ENCODE measurements at regions not wholly inside any gene's neighbourhood (a gene's known extent, or its start where the extent isn't known, plus 50 kb on each side); places are given as distances from the start of the nearest gene placed in this dataset.

DNA sequence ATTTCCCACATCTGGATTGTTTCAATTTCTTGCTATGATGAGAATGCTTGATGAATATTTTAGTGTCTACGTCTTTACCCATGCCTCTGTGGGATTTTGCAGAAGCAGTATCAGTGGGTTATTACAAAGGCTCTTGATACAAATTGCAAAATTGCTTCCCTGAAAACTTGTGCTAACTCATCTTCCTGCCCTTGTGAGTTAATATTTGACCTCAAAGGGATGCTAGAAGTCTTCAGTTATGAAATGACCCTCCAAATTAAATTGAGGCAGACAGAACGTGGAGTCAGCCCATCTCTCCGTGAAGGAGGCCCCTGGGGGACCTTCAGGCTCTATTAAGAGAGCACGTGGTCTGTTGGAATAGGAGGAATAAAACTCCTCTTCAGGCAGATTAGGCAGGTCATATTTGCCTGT lies 239.2 kb upstream of the HS6ST1 start:
- H3K9me3 ChIP-seq (ENCODE audit: control insufficient read depth, insufficient read depth, low read length), result peaks cover 6% of the 10 kb centered on the region
- H3K27me3 ChIP-seq (ENCODE audit: control insufficient read depth, insufficient read depth, low read length), result no peaks in the 10 kb centered on the region
- ChIA-PET CTCF (no interaction called here), POLR2A (no interaction called here)
- TF ChIP-seq, protein P1, sequence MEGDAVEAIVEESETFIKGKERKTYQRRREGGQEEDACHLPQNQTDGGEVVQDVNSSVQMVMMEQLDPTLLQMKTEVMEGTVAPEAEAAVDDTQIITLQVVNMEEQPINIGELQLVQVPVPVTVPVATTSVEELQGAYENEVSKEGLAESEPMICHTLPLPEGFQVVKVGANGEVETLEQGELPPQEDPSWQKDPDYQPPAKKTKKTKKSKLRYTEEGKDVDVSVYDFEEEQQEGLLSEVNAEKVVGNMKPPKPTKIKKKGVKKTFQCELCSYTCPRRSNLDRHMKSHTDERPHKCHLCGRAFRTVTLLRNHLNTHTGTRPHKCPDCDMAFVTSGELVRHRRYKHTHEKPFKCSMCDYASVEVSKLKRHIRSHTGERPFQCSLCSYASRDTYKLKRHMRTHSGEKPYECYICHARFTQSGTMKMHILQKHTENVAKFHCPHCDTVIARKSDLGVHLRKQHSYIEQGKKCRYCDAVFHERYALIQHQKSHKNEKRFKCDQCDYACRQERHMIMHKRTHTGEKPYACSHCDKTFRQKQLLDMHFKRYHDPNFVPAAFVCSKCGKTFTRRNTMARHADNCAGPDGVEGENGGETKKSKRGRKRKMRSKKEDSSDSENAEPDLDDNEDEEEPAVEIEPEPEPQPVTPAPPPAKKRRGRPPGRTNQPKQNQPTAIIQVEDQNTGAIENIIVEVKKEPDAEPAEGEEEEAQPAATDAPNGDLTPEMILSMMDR (IDR thresholded peaks at IDR 0.05; ENCODE audit: low read depth, low read length), result no peak
- no peak for DNase-seq (ENCODE audit: low read depth, low spot score)
- no peak overlapping the region for H3K4me3 ChIP-seq (ENCODE audit: low read depth, low read length)
- no peak overlapping the region for H3K27ac ChIP-seq (ENCODE audit: low read depth, low read length)

DNA sequence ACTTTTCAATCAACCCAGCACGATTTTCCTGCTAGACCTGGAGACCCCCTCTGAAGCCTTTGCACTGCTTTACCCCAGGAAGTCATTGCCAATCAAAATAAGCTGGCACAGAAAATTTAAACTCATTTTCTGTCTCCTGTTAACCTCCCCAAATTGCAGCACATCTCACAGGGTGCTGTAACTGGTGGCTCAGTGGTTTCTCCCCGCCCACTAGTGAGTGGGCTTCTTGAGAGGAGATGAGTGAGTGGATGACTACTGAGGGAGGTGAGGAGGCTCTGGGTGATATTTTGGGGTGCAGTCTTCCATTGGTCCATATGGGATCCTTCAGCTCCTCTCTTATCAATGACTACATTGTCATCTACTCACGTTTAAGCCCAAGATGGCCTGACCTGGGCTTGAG lies 239.8 kb upstream of the HS6ST1 start:
- H3K4me3 ChIP-seq (ENCODE audit: low read depth, low read length), result no peak overlapping the region
- ChIA-PET POLR2A (no interaction called here), CTCF (no interaction called here)
- H3K9me3 ChIP-seq (ENCODE audit: control insufficient read depth, insufficient read depth, low read length), result peaks cover 6% of the 10 kb centered on the region
- H3K27me3 ChIP-seq (ENCODE audit: control insufficient read depth, insufficient read depth, low read length), result no peaks in the 10 kb centered on the region
- no peak overlapping the region for H3K27ac ChIP-seq (ENCODE audit: low read depth, low read length)
- no peak for DNase-seq (ENCODE audit: low read depth, low spot score)
- TF ChIP-seq, protein P1 (IDR thresholded peaks at IDR 0.05; ENCODE audit: low read depth, low read length), result no peak

DNA sequence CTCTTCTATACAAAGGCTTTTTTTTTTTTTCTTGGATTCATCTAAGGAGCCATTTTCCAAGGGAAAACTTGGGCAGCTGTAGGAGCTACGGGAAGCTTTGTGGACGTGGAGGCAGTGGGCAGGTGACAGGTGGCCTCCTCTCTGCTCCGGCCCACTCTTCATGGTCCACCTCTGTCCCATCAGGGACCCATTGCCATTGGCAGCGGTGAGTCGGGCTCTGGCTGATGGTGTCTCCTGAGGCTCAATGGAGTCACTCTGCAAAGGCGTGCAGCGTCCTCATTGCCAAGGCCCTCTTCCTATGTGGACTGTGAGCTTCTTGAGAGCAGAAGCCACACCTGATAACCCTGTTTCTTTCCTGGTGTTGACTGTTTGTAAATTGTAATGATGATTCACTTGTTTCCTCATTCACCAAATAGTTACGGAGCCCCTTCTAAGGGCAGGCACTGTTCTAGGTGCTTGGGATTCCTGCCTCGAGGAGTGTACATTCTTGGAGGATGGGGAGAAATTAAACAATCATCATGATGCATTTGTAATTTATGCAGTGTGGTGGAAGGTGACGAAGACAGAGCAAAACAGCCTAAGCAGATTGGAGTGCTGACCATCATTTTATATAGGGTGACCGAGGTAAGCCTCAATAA lies 240.3 kb upstream of the HS6ST1 start:
- Histone ChIP-seq H3K4me3 (ENCODE audit: low read depth, low read length) (no peak overlapping the region), H3K27me3 (ENCODE audit: control insufficient read depth, insufficient read depth, low read length) (no peaks in the 10 kb centered on the region), H3K27ac (ENCODE audit: low read depth, low read length) (no peak overlapping the region), H3K9me3 (ENCODE audit: control insufficient read depth, insufficient read depth, low read length) (peaks cover 5% of the 10 kb centered on the region)
- CTCF ChIA-PET, result no interaction called here
- TF ChIP-seq, protein P1 (IDR thresholded peaks at IDR 0.05; ENCODE audit: low read depth, low read length), result no peak
- POLR2A ChIA-PET, result no interaction called here
- DNase-seq (ENCODE audit: low read depth, low spot score), result no peak

DNA sequence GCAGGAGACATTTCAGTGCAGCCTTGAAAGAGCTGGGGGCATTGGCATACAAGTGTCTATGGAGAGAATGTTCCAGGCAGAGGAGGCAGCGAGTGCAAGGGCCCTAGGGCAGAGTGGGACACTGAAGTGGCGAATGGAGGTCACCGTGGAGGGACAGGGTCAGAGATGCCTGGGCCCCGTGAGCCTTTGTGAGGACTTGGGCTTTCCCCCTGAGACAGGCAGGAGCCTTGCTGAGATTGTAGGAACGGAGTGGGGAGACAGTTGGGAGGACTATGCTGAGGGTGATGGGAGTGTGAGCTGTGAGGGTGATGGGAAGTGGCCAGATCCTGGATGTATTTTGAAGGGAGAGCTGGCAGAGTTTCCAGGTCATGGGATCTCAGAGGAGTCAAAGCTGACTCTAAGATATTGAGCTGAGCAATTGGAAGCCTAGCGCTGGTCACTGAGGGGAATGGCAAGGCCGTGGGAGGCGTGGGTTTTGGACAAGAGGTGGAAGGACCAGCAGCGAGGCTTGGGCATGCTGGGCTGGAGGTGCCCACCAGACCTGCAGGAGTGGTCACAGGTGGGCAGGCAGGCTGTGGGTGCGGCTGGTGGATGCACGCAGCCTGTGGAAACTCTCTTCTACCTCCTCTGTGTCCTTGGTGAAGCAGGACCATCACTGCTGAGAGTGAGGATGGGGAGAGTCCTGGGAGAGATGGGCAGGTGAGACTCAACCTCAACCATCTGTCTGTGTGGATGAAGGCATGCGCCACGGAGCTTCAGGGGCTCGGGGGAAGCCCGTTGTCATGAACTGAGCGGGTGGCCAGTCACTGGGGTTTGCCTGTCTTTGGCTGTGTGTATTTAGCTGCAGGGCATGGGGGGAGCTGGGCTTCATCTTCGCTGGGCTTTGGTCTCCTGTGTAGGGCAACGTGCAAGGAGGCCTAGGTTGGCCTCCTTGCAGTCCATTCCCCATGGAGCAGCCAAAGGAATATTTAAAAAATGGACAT lies 241.2 kb upstream of the HS6ST1 start:
- H3K9me3 ChIP-seq (ENCODE audit: control insufficient read depth, insufficient read depth, low read length), result no peaks in the 10 kb centered on the region; the same call in 1 of the 2 replicates
- H3K4me3 ChIP-seq (ENCODE audit: low read depth, low read length), result no peak overlapping the region
- TF ChIP-seq, protein P1 (IDR thresholded peaks at IDR 0.05; ENCODE audit: low read depth, low read length), result no peak
- no peak overlapping the region for H3K27ac ChIP-seq (ENCODE audit: low read depth, low read length)
- no peaks in the 10 kb centered on the region for H3K27me3 ChIP-seq (ENCODE audit: control insufficient read depth, insufficient read depth, low read length)
- no peak for DNase-seq (ENCODE audit: low read depth, low spot score)
- CTCF ChIA-PET, result no interaction called here
- POLR2A ChIA-PET, result no interaction called here

DNA sequence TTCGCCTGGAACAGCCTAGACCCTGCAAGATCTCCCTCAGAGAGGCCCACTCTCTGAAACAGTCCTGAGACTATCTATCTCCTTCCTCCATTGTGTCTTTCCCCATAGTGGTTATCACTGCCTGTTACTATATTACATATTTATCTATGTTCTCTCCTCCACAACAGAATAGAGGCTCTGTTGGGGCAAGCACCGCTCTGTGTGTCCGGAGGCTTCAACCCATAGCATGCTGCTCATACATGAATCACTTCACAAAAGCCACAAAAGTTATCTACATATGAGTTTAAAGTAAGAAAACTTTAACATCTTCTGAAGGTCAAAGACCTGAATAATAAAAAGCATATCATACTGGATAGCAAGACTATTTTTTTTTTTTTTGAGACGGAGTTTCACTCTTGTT lies 242.1 kb upstream of the HS6ST1 start:
- Histone ChIP-seq H3K4me3 (ENCODE audit: low read depth, low read length) (no peak overlapping the region), H3K27ac (ENCODE audit: low read depth, low read length) (no peak overlapping the region), H3K9me3 (ENCODE audit: control insufficient read depth, insufficient read depth, low read length) (no peaks in the 10 kb centered on the region; the same call in 1 of the 2 replicates), H3K27me3 (ENCODE audit: control insufficient read depth, insufficient read depth, low read length) (no peaks in the 10 kb centered on the region)
- CTCF ChIA-PET, result no interaction called here
- no peak for DNase-seq (ENCODE audit: low read depth, low spot score)
- POLR2A ChIA-PET, result no interaction called here
- TF ChIP-seq, protein P1 (IDR thresholded peaks at IDR 0.05; ENCODE audit: low read depth, low read length), result no peak

Measured in AG04450 (cell line).